GDM1 (cell line): ENCODE measurements at regions not wholly inside any gene's neighbourhood (a gene's known extent, or its start where the extent isn't known, plus 50 kb on each side); places are given as distances from the start of the nearest gene placed in this dataset.
"Not testable (repeated sequence)": the region's sequence is repeated elsewhere in the genome, so short reads cannot be mapped to it uniquely, and the experiment has no call there.

Source experiments
- DNase-seq: peaks from one replicate; lab custom pipeline; 2025; lab: John Stamatoyannopoulos, UW

- no peak for DNase-seq
Observed at GRCh38 chr6:80544976-80545722, 438.7 kb downstream of the BCKDHB start.

GRCh38 chr6:80544555-80544954 is 438.1 kb downstream of the BCKDHB start:
- no peak for DNase-seq

DNA sequence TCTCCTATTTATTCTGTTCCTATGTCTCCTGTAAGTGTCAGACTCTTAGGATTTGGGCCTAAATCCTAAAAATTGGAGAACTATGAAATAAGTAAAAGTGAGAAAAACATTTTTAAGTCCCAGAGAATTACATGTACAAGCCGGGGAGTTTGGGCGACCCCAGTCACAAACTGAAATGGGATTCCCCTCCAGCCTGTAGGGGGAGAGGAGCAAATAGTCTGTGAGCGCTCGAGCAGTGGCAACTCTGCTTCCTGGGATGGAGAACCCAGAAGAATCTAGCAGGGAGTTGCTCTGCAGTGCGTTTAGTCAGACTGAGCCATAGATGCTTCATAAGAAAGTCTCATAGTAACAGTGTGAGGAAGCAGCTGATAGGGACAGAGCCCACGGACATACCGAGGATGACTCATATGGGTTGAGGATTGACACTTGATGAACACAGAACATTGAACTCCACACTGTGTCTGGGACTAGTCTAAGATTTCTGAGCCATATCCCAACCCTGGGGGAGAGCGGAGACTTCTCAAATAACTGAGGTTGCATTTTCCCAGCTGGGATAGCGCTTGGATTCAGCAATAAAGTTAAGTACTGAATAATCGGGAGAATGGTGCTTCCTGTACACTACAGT is 437.2 kb downstream of the BCKDHB start:
- no peak for DNase-seq

- no peak for DNase-seq
Observed at GRCh38 chr6:80543151-80543550, 436.7 kb downstream of the BCKDHB start.

DNA sequence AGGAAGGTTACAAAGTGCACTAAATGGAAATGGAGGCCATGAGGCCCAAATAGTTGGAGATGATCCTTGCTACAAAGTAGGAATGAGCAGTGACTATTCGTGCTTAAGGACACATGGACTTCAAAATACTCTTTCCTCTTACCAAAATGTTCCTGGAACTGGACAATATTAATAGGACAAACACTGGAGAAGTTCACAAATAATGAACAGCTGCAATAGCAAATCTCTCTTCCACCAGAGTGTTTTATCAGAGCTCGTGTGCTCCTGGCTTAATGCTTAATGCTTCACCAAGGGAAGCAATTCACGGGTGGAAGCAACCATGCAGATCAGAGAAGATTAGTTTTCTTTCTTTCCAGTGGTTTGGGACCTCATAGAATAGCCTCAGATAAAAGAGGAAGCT is 435.4 kb downstream of the BCKDHB start:
- DNase-seq = peak; percentile 16

- no peak for DNase-seq
Observed at GRCh38 chr6:80541181-80541580, 434.7 kb downstream of the BCKDHB start.

DNA sequence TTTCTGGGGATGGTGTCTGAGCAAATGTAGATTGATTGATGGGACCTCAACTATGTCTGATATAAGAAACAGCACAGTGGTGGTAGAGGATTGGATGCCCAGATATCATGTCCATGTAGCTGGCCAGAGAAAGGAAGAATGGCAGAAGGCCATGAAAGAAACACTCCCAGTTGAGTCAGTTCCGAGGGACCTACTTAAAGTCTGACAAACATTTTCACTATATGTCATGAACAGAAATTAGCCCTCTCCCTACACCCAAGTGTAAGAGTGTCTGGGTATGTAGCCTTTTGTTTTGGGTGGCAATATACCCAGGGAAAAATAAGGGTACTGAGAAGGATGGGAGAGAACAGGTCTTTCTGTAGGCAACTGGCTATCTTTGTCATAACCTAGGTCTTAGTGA is 434.2 kb downstream of the BCKDHB start:
- no peak for DNase-seq

DNA sequence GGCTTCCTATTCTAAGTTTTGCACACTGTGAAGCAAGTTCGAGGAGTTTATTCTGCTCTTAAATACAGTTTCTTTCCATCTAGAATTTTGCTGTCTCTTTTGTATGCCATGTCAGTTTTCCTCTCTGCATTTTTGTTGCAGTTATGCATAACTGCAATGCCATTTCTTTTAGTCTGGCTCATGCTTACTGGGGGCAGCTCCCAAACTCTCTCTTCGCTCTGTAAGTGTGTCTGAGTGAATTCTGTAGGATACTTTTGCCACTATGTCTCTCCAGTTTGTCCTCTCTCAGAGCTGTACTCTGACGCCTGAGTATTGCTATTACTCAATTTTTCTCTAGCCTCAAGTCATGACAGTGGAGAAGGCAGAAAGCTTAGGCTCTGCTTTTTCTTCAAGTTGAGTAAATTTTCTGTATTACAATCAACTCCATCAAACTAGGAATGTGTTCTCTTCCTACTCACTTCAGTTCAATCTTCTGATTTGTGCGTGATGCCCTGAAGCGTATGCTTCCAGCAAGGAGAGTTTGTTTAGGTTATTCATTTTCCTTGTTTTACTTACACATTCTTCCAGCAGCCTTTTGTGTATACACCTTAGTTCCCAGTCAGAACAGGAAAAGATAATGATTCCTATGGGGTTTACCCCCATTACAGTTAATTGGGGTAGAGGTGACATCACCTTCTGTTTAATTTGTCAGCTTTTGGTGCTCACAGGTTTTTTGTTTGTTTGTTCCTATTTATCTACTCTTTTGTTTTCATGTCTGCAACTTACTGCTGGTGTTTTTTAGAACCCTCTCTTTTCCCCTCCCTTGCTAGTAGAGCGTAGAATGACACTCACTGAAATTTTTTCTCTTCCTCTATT is 430.9 kb downstream of the BCKDHB start:
- DNase-seq = no peak

- peak; percentile 7 for DNase-seq
Observed at GRCh38 chr6:80535914-80536565, 429.6 kb downstream of the BCKDHB start.

GRCh38 chr6:80531681-80532619 is 425.5 kb downstream of the BCKDHB start:
- DNase-seq = no peak

GRCh38 chr6:80530103-80530502 is 423.6 kb downstream of the BCKDHB start:
- no peak for DNase-seq

- DNase-seq = no peak
Observed at GRCh38 chr6:80528115-80528514, 421.6 kb downstream of the BCKDHB start.

- DNase-seq = no peak
Observed at GRCh38 chr6:80527552-80528052, 421.1 kb downstream of the BCKDHB start.

DNA sequence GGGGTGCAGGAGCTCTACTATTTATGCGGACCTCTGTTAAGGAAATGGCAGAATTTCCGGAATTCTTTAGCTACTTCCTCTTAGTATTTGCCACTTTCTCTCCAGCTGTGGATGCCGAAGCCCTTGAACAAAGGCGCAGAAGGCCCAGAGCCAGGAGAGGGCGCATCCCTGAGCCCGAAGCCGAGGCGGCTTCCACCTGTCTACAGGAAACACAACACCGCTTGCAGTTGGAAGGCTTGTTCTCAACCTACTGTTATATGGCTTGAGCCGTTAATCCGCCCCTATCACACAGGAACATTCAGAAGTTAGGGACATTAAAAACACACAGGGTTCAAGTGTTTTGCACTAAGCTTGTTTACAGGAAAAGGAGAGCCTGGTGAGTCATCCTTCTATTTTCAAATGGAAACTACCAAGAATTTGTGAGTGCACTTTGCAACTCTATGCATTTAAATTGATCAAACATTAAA is 417.1 kb downstream of the BCKDHB start:
- no peak for DNase-seq

DNA sequence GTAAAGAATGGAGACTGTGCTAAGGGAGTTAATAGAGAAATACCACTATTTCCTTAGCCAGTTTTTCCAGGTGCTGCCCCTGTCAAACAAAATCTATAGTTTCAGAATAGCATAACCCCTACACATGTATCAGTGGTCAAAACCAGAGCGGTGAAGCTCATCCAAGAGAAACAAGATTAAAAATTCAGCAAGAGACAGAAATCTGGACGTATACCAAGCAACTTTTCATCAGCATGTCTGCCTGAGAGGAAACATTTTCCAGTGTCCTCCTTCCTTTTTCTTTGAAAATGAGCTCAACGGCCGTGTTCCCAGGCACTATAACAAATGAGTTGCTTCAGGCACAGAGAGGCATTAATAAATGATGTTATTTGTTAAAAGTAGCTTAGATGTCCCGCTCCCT is 416.5 kb downstream of the BCKDHB start:
- no peak for DNase-seq

DNA sequence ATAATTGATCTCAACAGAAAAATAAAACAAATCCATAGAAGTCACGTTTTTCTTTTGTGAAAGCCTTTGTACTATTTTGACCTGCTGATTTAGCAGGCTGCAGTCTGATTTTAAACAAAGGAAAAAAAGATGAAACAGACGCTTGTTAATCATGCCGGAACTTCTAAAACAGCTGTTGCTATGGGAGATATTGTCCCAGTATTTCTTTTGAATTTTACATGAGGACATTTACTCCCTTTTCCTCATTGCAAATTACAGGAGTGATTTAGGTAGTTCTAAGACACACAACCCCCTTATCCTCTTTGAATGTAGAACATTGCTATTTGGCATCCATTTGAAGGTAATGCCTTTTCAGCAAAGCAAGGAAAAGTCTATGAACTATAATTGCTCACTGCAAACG is 416.1 kb downstream of the BCKDHB start:
- no peak for DNase-seq

DNA sequence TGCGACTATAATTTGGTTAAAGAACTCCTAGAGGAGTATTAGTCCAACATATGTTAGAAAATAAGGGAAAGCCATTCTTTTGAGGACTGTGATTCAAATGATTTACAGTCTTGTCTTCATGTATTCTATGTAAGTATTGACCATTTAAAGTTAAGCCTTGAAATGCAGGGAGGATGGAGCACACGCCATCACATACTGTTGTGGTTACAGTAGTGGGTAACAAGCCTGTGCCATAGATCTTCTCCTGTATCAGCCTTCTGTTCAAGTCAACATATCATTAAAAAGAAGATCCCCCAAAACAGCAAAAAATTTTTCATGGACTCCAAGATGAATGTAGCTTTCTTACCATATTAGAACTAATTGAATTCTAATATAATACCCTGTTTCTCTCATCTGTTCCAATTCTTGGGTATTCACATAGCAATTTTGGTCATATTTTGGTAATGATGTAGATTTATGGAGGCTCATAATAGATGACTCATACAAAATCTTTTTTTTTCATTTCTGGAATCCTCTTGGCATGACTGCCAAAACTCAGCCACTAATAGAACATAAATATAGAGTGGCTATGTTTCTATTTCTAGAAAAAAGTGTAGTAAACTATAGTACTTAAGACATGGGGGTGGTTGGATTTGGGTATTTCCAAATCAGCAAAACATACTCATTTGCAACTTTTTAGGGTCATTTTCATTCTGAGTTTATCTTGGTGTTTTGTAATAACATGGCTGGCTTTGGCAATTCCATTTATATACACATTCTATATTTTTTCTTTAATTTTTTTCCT is 413.5 kb downstream of the BCKDHB start:
- no peak for DNase-seq

DNA sequence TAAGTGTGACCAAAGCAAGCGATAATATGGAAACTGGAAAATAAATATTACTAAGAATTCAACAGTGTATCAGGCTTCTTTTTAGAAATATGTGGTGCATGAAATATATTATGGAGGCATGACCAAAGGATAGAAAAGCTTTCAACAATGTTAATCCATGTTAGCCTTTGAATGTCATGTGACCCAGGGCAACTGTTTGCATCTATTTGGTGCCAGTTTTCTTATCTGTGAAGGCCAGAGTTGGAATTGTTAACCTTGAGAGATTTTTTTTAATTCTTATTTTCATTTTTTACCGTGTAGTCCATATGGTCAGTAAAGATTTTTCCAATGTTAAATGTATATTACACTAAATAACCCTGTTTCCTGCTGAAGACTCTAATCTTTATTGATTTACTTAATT is 411.1 kb downstream of the BCKDHB start:
- DNase-seq = no peak

- not testable (repeated sequence) for DNase-seq
Observed at GRCh38 chr6:80510521-80510920, 404.1 kb downstream of the BCKDHB start.
